Dendritic cell treated with granulocyte-macrophage colony-stimulating factor and Interleukin-4, amounts not matched to agents 40 ng/mL and 50 ng/mL, for 4 days (primary cell): ENCODE measurements at regions not wholly inside any gene's neighbourhood (a gene's known extent, or its start where the extent isn't known, plus 50 kb on each side); places are given as distances from the start of the nearest gene placed in this dataset.

Source experiments
- H3K27ac Mint-ChIP-seq: one replicate; pipeline ENCODE4 v1.8.0; 2022; ENCODE audit warnings: mild to moderate bottlenecking, mixed read lengths
- H3K27me3 Mint-ChIP-seq: one replicate; pipeline ENCODE4 v1.8.0; 2022; ENCODE audit warnings: mild to moderate bottlenecking, mixed read lengths
- H3K36me3 Mint-ChIP-seq: one replicate; pipeline ENCODE4 v1.8.0; 2022; ENCODE audit warnings: low read depth, mixed read lengths
- H3K4me1 Mint-ChIP-seq: one replicate; pipeline ENCODE4 v1.8.0; 2022; ENCODE audit warnings: low read depth, mixed read lengths
- H3K4me3 Mint-ChIP-seq: one replicate; pipeline ENCODE4 v1.8.0; 2022; ENCODE audit warnings: mild to moderate bottlenecking, moderate library complexity, mixed read lengths
- H3K9me3 Mint-ChIP-seq: one replicate; pipeline ENCODE4 v1.8.0; 2022; ENCODE audit warnings: mixed read lengths
- intact Hi-C: fragments of 100-400 bp; cut with micrococcal nuclease; formaldehyde crosslinking; loops from one replicate; pipeline ENCODE4 v1.15.0; 2022

GRCh38 chr15:94674296-94674695, 442.9 kb downstream of the MCTP2 start:
- intact Hi-C loops: no loop called here

GRCh38 chr15:94677202-94677790, 445.9 kb downstream of the MCTP2 start:
- no peak overlapping the region for H3K27ac Mint-ChIP-seq
- H3K36me3 Mint-ChIP-seq: no peaks in the 10 kb centered on the region
- H3K4me1 Mint-ChIP-seq: no peaks in the 10 kb centered on the region
- intact Hi-C loops: no loop called here
- H3K27me3 Mint-ChIP-seq: peaks cover 6% of the 10 kb centered on the region
- no peak overlapping the region for H3K4me3 Mint-ChIP-seq
- H3K9me3 Mint-ChIP-seq: no peaks in the 10 kb centered on the region

More at GRCh38 chr15:94674296-94674695, 442.9 kb downstream of the MCTP2 start:
- Mint-ChIP-seq H3K27me3 (peaks cover 12% of the 10 kb centered on the region), H3K4me1 (no peaks in the 10 kb centered on the region), H3K36me3 (no peaks in the 10 kb centered on the region), H3K9me3 (no peaks in the 10 kb centered on the region), H3K4me3 (no peak overlapping the region), H3K27ac (no peak overlapping the region)

GRCh38 chr15:94682171-94682570, 450.8 kb downstream of the MCTP2 start:
- no peaks in the 10 kb centered on the region for H3K4me1 Mint-ChIP-seq
- no peaks in the 10 kb centered on the region for H3K9me3 Mint-ChIP-seq
- H3K27ac Mint-ChIP-seq: no peak overlapping the region
- H3K27me3 Mint-ChIP-seq: no peaks in the 10 kb centered on the region
- no peak overlapping the region for H3K4me3 Mint-ChIP-seq
- intact Hi-C loops: no loop called here
- no peaks in the 10 kb centered on the region for H3K36me3 Mint-ChIP-seq

GRCh38 chr15:94683902-94684301, 452.5 kb downstream of the MCTP2 start:
- Mint-ChIP-seq H3K9me3 (no peaks in the 10 kb centered on the region), H3K4me1 (no peaks in the 10 kb centered on the region), H3K36me3 (no peaks in the 10 kb centered on the region), H3K27me3 (peaks cover 3% of the 10 kb centered on the region), H3K27ac (no peak overlapping the region), H3K4me3 (no peak overlapping the region)
- intact Hi-C loops: no loop called here

GRCh38 chr15:94691169-94691568, 459.8 kb downstream of the MCTP2 start:
- no peak overlapping the region for H3K4me3 Mint-ChIP-seq
- H3K27ac Mint-ChIP-seq: no peak overlapping the region
- no peaks in the 10 kb centered on the region for H3K36me3 Mint-ChIP-seq

GRCh38 chr15:94692710-94693109, 461.3 kb downstream of the MCTP2 start:
- no peak overlapping the region for H3K27ac Mint-ChIP-seq
- no peaks in the 10 kb centered on the region for H3K36me3 Mint-ChIP-seq
- H3K4me3 Mint-ChIP-seq: no peak overlapping the region
- H3K9me3 Mint-ChIP-seq: no peaks in the 10 kb centered on the region
- H3K4me1 Mint-ChIP-seq: no peaks in the 10 kb centered on the region
- intact Hi-C loops: no loop called here
- H3K27me3 Mint-ChIP-seq: peaks cover 3% of the 10 kb centered on the region

More at GRCh38 chr15:94691169-94691568, 459.8 kb downstream of the MCTP2 start:
- H3K27me3 Mint-ChIP-seq: peaks cover 3% of the 10 kb centered on the region
- H3K4me1 Mint-ChIP-seq: no peaks in the 10 kb centered on the region
- intact Hi-C loops: no loop called here
- no peaks in the 10 kb centered on the region for H3K9me3 Mint-ChIP-seq

GRCh38 chr15:94700211-94700610, 468.9 kb downstream of the MCTP2 start:
- H3K4me3 Mint-ChIP-seq: no peak overlapping the region
- intact Hi-C loops: no loop called here
- no peak overlapping the region for H3K27ac Mint-ChIP-seq
- H3K27me3 Mint-ChIP-seq: no peaks in the 10 kb centered on the region
- no peaks in the 10 kb centered on the region for H3K36me3 Mint-ChIP-seq
- no peaks in the 10 kb centered on the region for H3K9me3 Mint-ChIP-seq
- H3K4me1 Mint-ChIP-seq: no peaks in the 10 kb centered on the region

- Mint-ChIP-seq H3K27me3 (no peaks in the 10 kb centered on the region), H3K36me3 (no peaks in the 10 kb centered on the region), H3K27ac (no peak overlapping the region), H3K9me3 (no peaks in the 10 kb centered on the region), H3K4me3 (no peak overlapping the region), H3K4me1 (no peaks in the 10 kb centered on the region)
- intact Hi-C loops: no loop called here
Measured at GRCh38 chr15:94701281-94701985, 470.1 kb downstream of the MCTP2 start.

- intact Hi-C loops: no loop called here
- H3K27me3 Mint-ChIP-seq: no peaks in the 10 kb centered on the region
- no peak overlapping the region for H3K27ac Mint-ChIP-seq
- H3K4me1 Mint-ChIP-seq: no peaks in the 10 kb centered on the region
- no peak overlapping the region for H3K4me3 Mint-ChIP-seq
- no peaks in the 10 kb centered on the region for H3K36me3 Mint-ChIP-seq
- no peaks in the 10 kb centered on the region for H3K9me3 Mint-ChIP-seq
Measured at GRCh38 chr15:94703596-94703995, 472.2 kb downstream of the MCTP2 start.

GRCh38 chr15:94704421-94704820, 473.1 kb downstream of the MCTP2 start:
- H3K27me3 Mint-ChIP-seq: no peaks in the 10 kb centered on the region
- H3K4me1 Mint-ChIP-seq: no peaks in the 10 kb centered on the region
- intact Hi-C loops: no loop called here
- H3K27ac Mint-ChIP-seq: no peak overlapping the region
- H3K4me3 Mint-ChIP-seq: no peak overlapping the region
- H3K9me3 Mint-ChIP-seq: no peaks in the 10 kb centered on the region
- H3K36me3 Mint-ChIP-seq: no peaks in the 10 kb centered on the region

GRCh38 chr15:94704946-94705345, 473.6 kb downstream of the MCTP2 start:
- Mint-ChIP-seq H3K4me1 (no peaks in the 10 kb centered on the region), H3K36me3 (no peaks in the 10 kb centered on the region), H3K9me3 (no peaks in the 10 kb centered on the region), H3K4me3 (no peak overlapping the region), H3K27me3 (no peaks in the 10 kb centered on the region), H3K27ac (no peak overlapping the region)
- intact Hi-C loops: no loop called here

- H3K4me1 Mint-ChIP-seq: no peaks in the 10 kb centered on the region
Measured at GRCh38 chr15:94709319-94709718, 478.0 kb downstream of the MCTP2 start.

GRCh38 chr15:94722024-94722636, 490.8 kb downstream of the MCTP2 start:
- intact Hi-C loops: no loop called here
- Mint-ChIP-seq H3K36me3 (no peaks in the 10 kb centered on the region), H3K4me1 (no peaks in the 10 kb centered on the region), H3K27ac (no peak overlapping the region), H3K9me3 (no peaks in the 10 kb centered on the region), H3K27me3 (no peaks in the 10 kb centered on the region), H3K4me3 (no peak overlapping the region)

More at GRCh38 chr15:94709319-94709718, 478.0 kb downstream of the MCTP2 start:
- Mint-ChIP-seq H3K9me3 (no peaks in the 10 kb centered on the region), H3K27me3 (no peaks in the 10 kb centered on the region), H3K36me3 (no peaks in the 10 kb centered on the region), H3K4me3 (no peak overlapping the region), H3K27ac (no peak overlapping the region)
- intact Hi-C loops: no loop called here

GRCh38 chr15:94723801-94724200, 492.4 kb downstream of the MCTP2 start:
- no peaks in the 10 kb centered on the region for H3K4me1 Mint-ChIP-seq
- no peaks in the 10 kb centered on the region for H3K27me3 Mint-ChIP-seq
- intact Hi-C loops: no loop called here
- H3K27ac Mint-ChIP-seq: no peak overlapping the region
- H3K4me3 Mint-ChIP-seq: no peak overlapping the region
- H3K9me3 Mint-ChIP-seq: no peaks in the 10 kb centered on the region
- H3K36me3 Mint-ChIP-seq: no peaks in the 10 kb centered on the region
